ENCODE measurements at regions not wholly inside any gene's neighbourhood (a gene's known extent, or its start where the extent isn't known, plus 50 kb on each side); places are given as distances from the start of the nearest gene placed in this dataset.

GRCh38 chr5:73317523-73317922 is 131.1 kb downstream of the FOXD1 start:
- TF ChIP-seq, protein P1, sequence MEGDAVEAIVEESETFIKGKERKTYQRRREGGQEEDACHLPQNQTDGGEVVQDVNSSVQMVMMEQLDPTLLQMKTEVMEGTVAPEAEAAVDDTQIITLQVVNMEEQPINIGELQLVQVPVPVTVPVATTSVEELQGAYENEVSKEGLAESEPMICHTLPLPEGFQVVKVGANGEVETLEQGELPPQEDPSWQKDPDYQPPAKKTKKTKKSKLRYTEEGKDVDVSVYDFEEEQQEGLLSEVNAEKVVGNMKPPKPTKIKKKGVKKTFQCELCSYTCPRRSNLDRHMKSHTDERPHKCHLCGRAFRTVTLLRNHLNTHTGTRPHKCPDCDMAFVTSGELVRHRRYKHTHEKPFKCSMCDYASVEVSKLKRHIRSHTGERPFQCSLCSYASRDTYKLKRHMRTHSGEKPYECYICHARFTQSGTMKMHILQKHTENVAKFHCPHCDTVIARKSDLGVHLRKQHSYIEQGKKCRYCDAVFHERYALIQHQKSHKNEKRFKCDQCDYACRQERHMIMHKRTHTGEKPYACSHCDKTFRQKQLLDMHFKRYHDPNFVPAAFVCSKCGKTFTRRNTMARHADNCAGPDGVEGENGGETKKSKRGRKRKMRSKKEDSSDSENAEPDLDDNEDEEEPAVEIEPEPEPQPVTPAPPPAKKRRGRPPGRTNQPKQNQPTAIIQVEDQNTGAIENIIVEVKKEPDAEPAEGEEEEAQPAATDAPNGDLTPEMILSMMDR (IDR thresholded peaks at IDR 0.05; ENCODE audit: low read depth, low read length, missing control alignments), result no peak
- no peak for DNase-seq (ENCODE audit: extremely low read depth, low read depth)
- H3K4me3 ChIP-seq (replicated peaks; ENCODE audit: low read depth, low read length), result no peak overlapping the region

DNA sequence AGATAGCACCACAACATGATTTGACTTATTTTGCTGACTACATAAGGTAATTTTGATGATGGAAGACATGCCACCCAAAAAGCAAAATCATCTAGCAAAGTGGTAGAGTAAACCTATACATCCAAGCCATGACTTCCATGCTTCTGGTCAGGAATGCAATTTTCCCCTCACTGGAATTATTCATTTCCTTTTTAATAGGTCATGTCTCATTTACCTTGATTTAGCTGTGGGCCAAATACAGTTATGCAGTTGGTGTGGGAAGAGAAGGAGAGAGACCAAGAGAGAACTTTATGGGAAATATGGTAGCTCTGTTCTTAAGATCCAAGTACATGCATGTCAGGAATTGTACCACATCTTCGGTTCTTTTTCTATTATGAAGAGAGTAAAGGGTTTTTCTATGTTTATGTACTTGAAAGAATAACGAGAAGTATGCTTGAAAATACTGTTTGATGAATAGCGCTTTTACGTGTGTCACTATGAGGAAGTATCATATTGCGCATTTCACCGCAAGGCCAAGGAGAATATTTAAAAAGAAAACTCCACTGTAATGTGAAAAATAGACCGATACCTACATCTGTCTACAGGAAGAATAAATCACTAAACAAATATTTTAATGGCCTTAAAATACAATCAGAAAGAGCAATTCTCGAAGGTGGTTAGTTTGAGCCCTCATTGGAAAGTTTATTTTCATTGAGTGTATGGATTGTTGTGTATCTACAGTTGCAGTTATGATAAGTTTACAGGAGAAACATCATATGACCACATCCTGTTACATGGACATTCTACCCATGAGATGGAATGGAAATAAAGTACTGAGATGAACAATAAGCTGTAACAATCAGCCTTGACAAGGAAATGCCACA is 134.0 kb downstream of the FOXD1 start:
- DNase-seq (ENCODE audit: extremely low read depth, low read depth), result no peak
- H3K4me3 ChIP-seq (replicated peaks; ENCODE audit: low read depth, low read length), result no peak overlapping the region
- TF ChIP-seq, protein P1 (IDR thresholded peaks at IDR 0.05; ENCODE audit: low read depth, low read length, missing control alignments), result no peak

DNA sequence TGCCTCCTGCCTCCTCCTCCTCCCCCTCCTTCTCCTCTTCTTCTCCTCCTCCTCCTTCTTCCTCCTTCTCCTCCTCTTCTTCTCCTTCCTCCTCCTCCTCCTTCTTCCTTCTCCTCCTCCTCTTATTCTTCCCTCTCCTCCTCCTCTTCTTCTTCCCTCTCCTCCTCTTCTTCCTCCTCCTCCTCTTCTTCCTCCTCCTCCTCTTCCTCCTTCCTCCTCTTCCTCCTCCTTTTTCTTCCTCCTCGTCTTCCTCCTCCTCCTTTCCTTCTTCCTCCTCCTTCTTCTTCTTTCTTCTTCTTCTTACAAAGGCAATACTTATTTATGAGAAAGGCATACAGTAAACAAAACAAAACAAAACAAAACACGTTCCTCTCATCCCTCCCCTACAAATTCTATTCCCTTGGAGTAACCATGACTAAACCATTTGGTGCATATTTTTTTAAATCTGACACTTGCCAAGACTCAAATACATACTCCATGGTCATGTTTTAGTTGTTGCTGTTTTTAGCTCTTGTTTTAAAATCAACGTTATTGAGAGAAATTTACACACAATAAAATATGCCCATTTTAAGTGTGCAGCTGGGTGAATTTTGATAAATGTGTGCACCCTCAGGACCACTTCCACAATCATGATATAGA is 135.6 kb downstream of the FOXD1 start:
- H3K4me3 ChIP-seq (replicated peaks; ENCODE audit: low read depth, low read length), result no peak overlapping the region
- TF ChIP-seq, protein P1 (IDR thresholded peaks at IDR 0.05; ENCODE audit: low read depth, low read length, missing control alignments), result no peak
- DNase-seq (ENCODE audit: extremely low read depth, low read depth), result no peak

DNA sequence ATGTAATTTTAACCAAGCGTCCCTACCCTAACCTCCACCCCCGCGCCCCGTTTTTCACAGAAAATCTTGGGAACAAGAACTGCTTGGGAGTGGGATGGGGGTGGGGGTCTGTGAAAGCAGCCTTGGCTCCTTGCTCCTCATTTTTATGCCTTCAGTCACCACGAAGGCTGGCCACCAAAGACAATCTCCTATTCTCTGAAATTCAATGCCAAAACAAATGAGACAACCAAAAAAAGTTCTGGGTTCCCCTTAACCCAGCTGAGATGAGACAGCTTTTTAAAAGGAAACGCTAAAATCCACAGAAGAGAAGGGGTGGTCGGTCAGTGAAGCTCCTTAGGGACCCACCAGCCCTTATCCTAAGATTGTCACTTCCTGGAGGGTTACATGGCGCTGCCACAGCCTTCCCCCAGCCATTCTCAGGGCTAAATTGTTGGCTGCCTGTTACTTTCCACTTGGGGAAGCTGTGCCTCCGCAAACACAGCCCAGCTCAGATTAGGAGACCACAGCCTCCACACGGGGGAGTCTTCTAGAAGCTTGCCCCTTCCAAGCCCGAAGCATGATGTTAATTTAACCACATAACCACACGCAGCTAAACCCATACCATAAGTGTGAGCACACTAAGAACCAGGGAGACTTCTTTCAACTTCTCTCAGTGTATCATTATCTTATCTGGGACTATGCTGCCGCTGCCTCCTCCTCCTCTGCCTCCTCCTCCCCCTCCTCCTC is 136.3 kb downstream of the FOXD1 start:
- TF ChIP-seq, protein P1 (IDR thresholded peaks at IDR 0.05; ENCODE audit: low read depth, low read length, missing control alignments), result peak; percentile 45
- DNase-seq (ENCODE audit: extremely low read depth, low read depth), result peak; percentile 26
- H3K4me3 ChIP-seq (replicated peaks; ENCODE audit: low read depth, low read length), result no peak overlapping the region

- no peak for DNase-seq (ENCODE audit: extremely low read depth, low read depth)
- H3K4me3 ChIP-seq (replicated peaks; ENCODE audit: low read depth, low read length), result no peak overlapping the region
- TF ChIP-seq, protein P1 (IDR thresholded peaks at IDR 0.05; ENCODE audit: low read depth, low read length, missing control alignments), result no peak
Measured at GRCh38 chr5:73311291-73312110, 137.1 kb downstream of the FOXD1 start.
